KMS-11 (cell line): ENCODE measurements at regions not wholly inside any gene's neighbourhood (a gene's known extent, or its start where the extent isn't known, plus 50 kb on each side); places are given as distances from the start of the nearest gene placed in this dataset.

Experiments used
- H2AFZ ChIP-seq: fragments of 200-600 bp; sonication (generic); 2 replicates; pipeline ENCODE4 v1.6.1; 2016; ENCODE audit warnings: antibody characterized with exemption, mixed run types, low read depth
- H3K27ac ChIP-seq: fragments of 200-600 bp; sonication (generic); 2 replicates; pipeline ENCODE4 v1.6.1; 2016; ENCODE audit warnings: mild to moderate bottlenecking, mixed run types
- H3K27me3 ChIP-seq: fragments of 200-600 bp; sonication (generic); 2 replicates; pipeline ENCODE4 v1.6.1; 2017; ENCODE audit warnings: mild to moderate bottlenecking, low read depth, mixed run types, moderate library complexity; ENCODE audit not compliant: insufficient read depth
- H3K36me3 ChIP-seq: fragments of 200-600 bp; sonication (generic); 2 replicates; pipeline ENCODE4 v1.6.1; 2017; ENCODE audit warnings: mild to moderate bottlenecking, mixed run types; ENCODE audit not compliant: insufficient read depth
- H3K4me1 ChIP-seq: fragments of 200-600 bp; sonication (generic); 2 replicates; pipeline ENCODE4 v1.6.1; 2016; ENCODE audit warnings: mild to moderate bottlenecking, low read depth, mixed run types; ENCODE audit not compliant: poor library complexity, severe bottlenecking
- H3K4me2 ChIP-seq: fragments of 200-600 bp; sonication (generic); 2 replicates; pipeline ENCODE4 v1.7.0; 2016; ENCODE audit warnings: mild to moderate bottlenecking, mixed run types
- H3K4me3 ChIP-seq: fragments of 200-600 bp; sonication (generic); IDR thresholded peaks from 2 replicates; pipeline ENCODE4 v1.6.1; 2017; ENCODE audit warnings: low read depth, low read length, mixed read lengths; ENCODE audit not compliant: insufficient read depth
- H3K79me2 ChIP-seq: fragments of 200-600 bp; sonication (generic); 2 replicates; pipeline ENCODE4 v1.6.1; 2016; ENCODE audit warnings: low read depth, mixed run types; ENCODE audit not compliant: insufficient read depth
- H3K9ac ChIP-seq: fragments of 200-600 bp; sonication (generic); 2 replicates; pipeline ENCODE4 v1.6.1; 2016; ENCODE audit warnings: mild to moderate bottlenecking, mixed run types
- H4K20me1 ChIP-seq: fragments of 200-600 bp; sonication (generic); 2 replicates; pipeline ENCODE4 v1.6.1; 2016; ENCODE audit warnings: mild to moderate bottlenecking, mixed run types; ENCODE audit not compliant: insufficient read depth
- TF ChIP-seq, protein P1 (sequence below): fragments of 200-600 bp; sonication (generic); conservative IDR thresholded peaks from 2 replicates; pipeline ENCODE4 v1.6.1; 2017; ENCODE audit warnings: low read depth, mild to moderate bottlenecking, antibody characterized with exemption, low read length, moderate library complexity, mixed read lengths

GRCh38 chr7:35450456-35451214 is 196.7 kb upstream of the TBX20 start:
- Histone ChIP-seq H4K20me1 (no peaks in the 10 kb centered on the region), H3K4me2 (no peak overlapping the region), H2AFZ (no peak overlapping the region), H3K4me3 (no peak overlapping the region), H3K79me2 (no peaks in the 10 kb centered on the region), H3K27me3 (no peaks in the 10 kb centered on the region), H3K27ac (no peak overlapping the region), H3K36me3 (no peaks in the 10 kb centered on the region), H3K4me1 (no peaks in the 10 kb centered on the region), H3K9ac (no peak overlapping the region)
- TF ChIP-seq, protein P1, sequence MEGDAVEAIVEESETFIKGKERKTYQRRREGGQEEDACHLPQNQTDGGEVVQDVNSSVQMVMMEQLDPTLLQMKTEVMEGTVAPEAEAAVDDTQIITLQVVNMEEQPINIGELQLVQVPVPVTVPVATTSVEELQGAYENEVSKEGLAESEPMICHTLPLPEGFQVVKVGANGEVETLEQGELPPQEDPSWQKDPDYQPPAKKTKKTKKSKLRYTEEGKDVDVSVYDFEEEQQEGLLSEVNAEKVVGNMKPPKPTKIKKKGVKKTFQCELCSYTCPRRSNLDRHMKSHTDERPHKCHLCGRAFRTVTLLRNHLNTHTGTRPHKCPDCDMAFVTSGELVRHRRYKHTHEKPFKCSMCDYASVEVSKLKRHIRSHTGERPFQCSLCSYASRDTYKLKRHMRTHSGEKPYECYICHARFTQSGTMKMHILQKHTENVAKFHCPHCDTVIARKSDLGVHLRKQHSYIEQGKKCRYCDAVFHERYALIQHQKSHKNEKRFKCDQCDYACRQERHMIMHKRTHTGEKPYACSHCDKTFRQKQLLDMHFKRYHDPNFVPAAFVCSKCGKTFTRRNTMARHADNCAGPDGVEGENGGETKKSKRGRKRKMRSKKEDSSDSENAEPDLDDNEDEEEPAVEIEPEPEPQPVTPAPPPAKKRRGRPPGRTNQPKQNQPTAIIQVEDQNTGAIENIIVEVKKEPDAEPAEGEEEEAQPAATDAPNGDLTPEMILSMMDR, result no peak

DNA sequence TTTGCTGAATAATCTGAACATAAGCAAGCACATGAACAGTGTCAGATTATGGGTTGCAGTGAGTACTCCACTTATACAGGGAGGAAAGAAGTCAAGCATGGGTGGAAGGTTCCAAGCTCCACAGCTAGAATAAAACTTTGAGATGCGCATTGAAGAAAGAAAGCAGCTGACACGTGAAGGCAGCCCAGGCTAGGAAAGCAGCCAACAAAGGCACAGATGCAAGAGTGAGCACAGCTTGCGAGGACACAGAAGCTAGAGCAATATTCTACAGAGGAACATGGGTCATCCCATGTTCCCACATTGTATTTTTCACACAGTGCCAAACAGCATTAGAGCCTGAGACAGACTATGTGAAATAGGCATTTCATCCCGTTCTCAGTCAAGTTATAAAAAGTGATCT is 194.6 kb upstream of the TBX20 start:
- no peaks in the 10 kb centered on the region for H3K4me1 ChIP-seq
- H3K27ac ChIP-seq, result no peak overlapping the region
- H3K27me3 ChIP-seq, result no peaks in the 10 kb centered on the region
- no peak overlapping the region for H3K9ac ChIP-seq
- no peaks in the 10 kb centered on the region for H4K20me1 ChIP-seq
- H3K4me2 ChIP-seq, result no peak overlapping the region
- H2AFZ ChIP-seq, result no peak overlapping the region
- no peaks in the 10 kb centered on the region for H3K79me2 ChIP-seq
- H3K4me3 ChIP-seq, result no peak overlapping the region
- no peaks in the 10 kb centered on the region for H3K36me3 ChIP-seq
- TF ChIP-seq, protein P1, result no peak

DNA sequence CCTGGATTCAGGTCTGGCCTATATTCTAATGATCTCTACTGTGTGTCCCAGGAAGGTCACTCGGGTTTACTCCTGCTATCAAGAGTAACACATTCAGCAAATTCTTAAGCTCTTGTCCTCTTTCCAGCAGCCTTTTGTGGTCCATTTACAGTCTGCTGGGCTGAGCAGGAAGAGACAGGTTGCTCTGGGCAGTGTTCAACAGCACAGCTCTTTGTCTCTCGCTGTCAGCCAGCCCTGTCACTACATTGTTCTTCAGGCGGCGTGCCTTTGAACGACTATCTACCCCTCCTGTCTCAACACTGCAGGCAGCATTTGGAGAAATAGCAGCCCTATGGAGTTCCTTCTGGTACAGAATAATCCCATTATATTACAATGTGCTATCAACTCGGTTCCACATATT is 192.2 kb upstream of the TBX20 start:
- no peak overlapping the region for H2AFZ ChIP-seq
- no peaks in the 10 kb centered on the region for H3K79me2 ChIP-seq
- no peak overlapping the region for H3K9ac ChIP-seq
- H3K27ac ChIP-seq, result no peak overlapping the region
- no peak overlapping the region for H3K4me2 ChIP-seq
- H3K4me3 ChIP-seq, result no peak overlapping the region
- H4K20me1 ChIP-seq, result no peaks in the 10 kb centered on the region
- H3K4me1 ChIP-seq, result no peaks in the 10 kb centered on the region
- H3K27me3 ChIP-seq, result no peaks in the 10 kb centered on the region
- no peaks in the 10 kb centered on the region for H3K36me3 ChIP-seq
- TF ChIP-seq, protein P1, result no peak

- Histone ChIP-seq H3K4me1 (no peaks in the 10 kb centered on the region), H3K4me3 (no peak overlapping the region), H3K36me3 (no peaks in the 10 kb centered on the region), H4K20me1 (no peaks in the 10 kb centered on the region), H3K79me2 (no peaks in the 10 kb centered on the region), H3K27me3 (no peaks in the 10 kb centered on the region), H3K27ac (no peak overlapping the region), H3K4me2 (no peak overlapping the region), H3K9ac (no peak overlapping the region), H2AFZ (no peak overlapping the region)
- TF ChIP-seq, protein P1, result no peak
Measured at GRCh38 chr7:35437619-35438275, 183.8 kb upstream of the TBX20 start.
